ENCODE measurements at regions not wholly inside any gene's neighbourhood (a gene's known extent, or its start where the extent isn't known, plus 50 kb on each side); places are given as distances from the start of the nearest gene placed in this dataset.

DNA sequence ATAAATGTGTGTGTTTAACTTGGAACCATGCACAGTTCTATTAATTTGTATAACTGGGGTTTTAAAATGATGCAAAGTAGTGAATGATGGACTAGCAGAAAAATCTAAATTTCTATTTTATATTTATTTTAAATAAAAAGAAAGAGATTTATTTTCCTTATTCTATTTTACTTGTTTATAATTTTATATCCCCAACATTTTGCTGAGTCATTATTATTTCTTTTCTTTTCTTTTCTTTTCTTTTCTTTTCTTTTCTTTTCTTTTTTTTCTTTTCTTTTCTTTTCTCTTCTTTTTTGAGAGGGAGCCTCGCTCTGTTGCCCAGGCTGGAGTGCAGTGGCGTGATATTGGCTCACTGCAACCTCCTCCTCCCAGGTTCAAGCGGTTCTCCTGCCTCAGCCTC lies 395.0 kb upstream of the NCAM2 start:
- no peaks in the 10 kb centered on the region for H3K36me3 ChIP-seq (ENCODE audit: insufficient read depth, low read depth, low read length)
- no peak overlapping the region for H3K9ac ChIP-seq (ENCODE audit: low read depth, low read length)
- no peaks in the 10 kb centered on the region for H3K27me3 ChIP-seq (ENCODE audit: insufficient read depth, low read length)
- no peak overlapping the region for H3K27ac ChIP-seq (ENCODE audit: low read length)
- no peaks in the 10 kb centered on the region for H3K4me1 ChIP-seq (ENCODE audit: insufficient read depth, low read length)
- H3K9me3 ChIP-seq (ENCODE audit: insufficient read depth, low read depth, low read length): no peaks in the 10 kb centered on the region
- H3K4me3 ChIP-seq (ENCODE audit: low read length): no peak overlapping the region

DNA sequence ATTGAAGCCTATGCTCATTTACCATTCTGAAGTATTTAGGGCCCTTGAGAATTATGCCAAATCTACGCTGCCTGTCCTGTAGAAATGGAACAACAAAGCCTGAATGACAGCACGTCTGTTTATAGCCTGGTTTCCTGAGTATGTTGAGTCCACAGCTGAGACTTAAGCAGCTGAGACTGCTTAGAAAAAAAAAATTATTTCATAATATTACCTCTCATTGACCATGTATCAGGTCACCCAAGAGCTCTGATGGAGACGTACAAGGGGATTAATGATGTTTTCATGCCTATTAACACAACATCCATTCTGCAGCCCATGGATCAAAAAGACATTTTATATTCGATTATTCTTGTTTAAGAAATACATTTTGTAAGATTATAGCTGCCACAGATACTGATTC lies 387.2 kb upstream of the NCAM2 start:
- no peaks in the 10 kb centered on the region for H3K36me3 ChIP-seq (ENCODE audit: insufficient read depth, low read depth, low read length)
- H3K27me3 ChIP-seq (ENCODE audit: insufficient read depth, low read length): peaks cover 49% of the 10 kb centered on the region
- H3K9me3 ChIP-seq (ENCODE audit: insufficient read depth, low read depth, low read length): no peaks in the 10 kb centered on the region
- H3K4me3 ChIP-seq (ENCODE audit: low read length): no peak overlapping the region
- no peak overlapping the region for H3K27ac ChIP-seq (ENCODE audit: low read length)
- no peaks in the 10 kb centered on the region for H3K4me1 ChIP-seq (ENCODE audit: insufficient read depth, low read length)
- H3K9ac ChIP-seq (ENCODE audit: low read depth, low read length): no peak overlapping the region

DNA sequence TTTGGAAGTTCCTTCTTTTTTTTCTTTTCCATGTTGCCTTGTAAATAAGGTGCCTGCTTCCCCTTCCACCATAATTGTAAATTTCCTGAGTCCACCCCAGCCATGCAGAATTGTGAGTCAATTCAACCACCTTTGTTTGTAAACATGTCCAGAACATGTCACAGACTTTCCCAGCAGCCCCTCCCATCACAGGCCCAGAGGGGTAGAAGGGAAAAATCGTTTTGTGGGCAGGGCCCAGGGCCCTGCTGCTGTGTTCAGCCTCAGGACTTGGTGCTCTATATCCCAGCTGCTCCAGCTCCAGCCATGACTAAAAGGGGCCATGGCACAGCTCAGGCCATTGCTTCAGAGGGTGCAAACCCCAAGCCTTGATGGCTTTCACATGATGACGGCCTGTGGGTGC lies 384.6 kb upstream of the NCAM2 start:
- Histone ChIP-seq H3K9ac (ENCODE audit: low read depth, low read length) (no peak overlapping the region), H3K27me3 (ENCODE audit: insufficient read depth, low read length) (peaks cover 75% of the 10 kb centered on the region), H3K9me3 (ENCODE audit: insufficient read depth, low read depth, low read length) (no peaks in the 10 kb centered on the region), H3K27ac (ENCODE audit: low read length) (no peak overlapping the region), H3K4me3 (ENCODE audit: low read length) (no peak overlapping the region), H3K36me3 (ENCODE audit: insufficient read depth, low read depth, low read length) (no peaks in the 10 kb centered on the region), H3K4me1 (ENCODE audit: insufficient read depth, low read length) (peaks cover 2% of the 10 kb centered on the region; the same call in 1 of the 2 replicates)

DNA sequence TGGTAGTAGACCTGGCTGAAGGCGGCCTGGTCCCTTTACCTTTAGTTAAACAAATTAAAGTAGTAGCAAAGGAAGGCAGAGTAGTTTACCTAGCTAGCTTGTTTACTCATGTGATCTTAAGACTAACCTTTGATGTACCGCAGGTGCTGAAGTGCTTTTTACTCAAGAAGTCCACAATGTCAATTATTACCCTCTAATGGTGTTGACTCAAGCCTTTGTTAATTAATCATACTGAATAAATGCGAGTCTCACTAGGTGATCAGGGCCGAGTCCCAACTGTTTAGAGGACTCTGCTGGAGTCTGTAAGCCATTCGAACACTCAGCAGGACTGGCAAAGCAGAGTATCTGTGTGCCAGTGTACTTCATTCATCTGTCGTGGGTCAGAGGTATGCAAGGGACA lies 381.1 kb upstream of the NCAM2 start:
- Histone ChIP-seq H3K4me1 (ENCODE audit: insufficient read depth, low read length) (peaks cover 2% of the 10 kb centered on the region; the same call in 1 of the 2 replicates), H3K27me3 (ENCODE audit: insufficient read depth, low read length) (peaks cover 95% of the 10 kb centered on the region), H3K9me3 (ENCODE audit: insufficient read depth, low read depth, low read length) (no peaks in the 10 kb centered on the region), H3K4me3 (ENCODE audit: low read length) (no peak overlapping the region), H3K9ac (ENCODE audit: low read depth, low read length) (no peak overlapping the region), H3K36me3 (ENCODE audit: insufficient read depth, low read depth, low read length) (no peaks in the 10 kb centered on the region), H3K27ac (ENCODE audit: low read length) (no peak overlapping the region)

DNA sequence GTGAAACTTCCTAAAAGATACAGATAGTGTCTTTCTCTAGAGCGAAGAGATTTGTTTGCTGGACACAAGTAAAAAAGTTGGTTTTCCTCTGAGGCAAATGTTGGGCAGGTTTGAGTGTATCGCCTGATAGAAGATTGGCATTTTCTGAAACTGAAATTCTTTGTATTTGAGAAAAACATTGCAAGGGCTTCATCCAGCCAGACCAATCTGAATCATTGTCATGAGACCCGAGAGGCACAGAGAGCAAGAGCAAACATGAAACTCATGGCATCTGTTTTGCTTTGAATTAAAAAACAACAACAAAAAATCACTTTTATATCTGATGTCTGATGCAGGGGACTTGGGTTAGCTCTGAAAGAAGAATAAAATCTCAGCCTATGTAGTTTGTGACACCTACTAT lies 379.3 kb upstream of the NCAM2 start:
- no peak overlapping the region for H3K27ac ChIP-seq (ENCODE audit: low read length)
- no peaks in the 10 kb centered on the region for H3K36me3 ChIP-seq (ENCODE audit: insufficient read depth, low read depth, low read length)
- peaks cover 80% of the 10 kb centered on the region for H3K27me3 ChIP-seq (ENCODE audit: insufficient read depth, low read length)
- peaks cover 2% of the 10 kb centered on the region; the same call in 1 of the 2 replicates for H3K4me1 ChIP-seq (ENCODE audit: insufficient read depth, low read length)
- no peak overlapping the region for H3K9ac ChIP-seq (ENCODE audit: low read depth, low read length)
- H3K4me3 ChIP-seq (ENCODE audit: low read length): no peak overlapping the region
- peaks cover 13% of the 10 kb centered on the region for H3K9me3 ChIP-seq (ENCODE audit: insufficient read depth, low read depth, low read length)

DNA sequence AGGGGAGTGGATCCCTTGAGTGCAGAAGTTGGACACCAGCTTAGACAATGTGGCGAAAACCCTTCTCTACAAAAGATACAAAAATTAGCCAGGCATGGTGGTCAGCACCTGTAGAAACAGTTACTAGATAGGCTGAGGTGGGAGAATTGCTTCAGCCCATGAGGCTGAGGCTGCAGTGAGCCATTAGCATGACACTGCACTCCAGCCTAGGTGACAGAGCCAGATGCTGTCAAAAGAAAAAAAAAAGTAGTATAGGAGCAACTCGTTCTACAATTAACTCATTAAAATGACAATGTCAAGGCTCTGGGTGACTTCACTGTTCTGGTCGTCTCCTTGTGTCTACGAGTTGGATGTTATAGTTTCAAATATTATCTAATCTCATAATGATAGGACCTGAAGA lies 370.6 kb upstream of the NCAM2 start:
- Histone ChIP-seq H3K4me3 (ENCODE audit: low read length) (peak overlapping the region; percentile 9; the same call in 1 of the 2 replicates), H3K4me1 (ENCODE audit: insufficient read depth, low read length) (peaks cover 16% of the 10 kb centered on the region; the same call in 1 of the 2 replicates), H3K9ac (ENCODE audit: low read depth, low read length) (no peak overlapping the region), H3K27ac (ENCODE audit: low read length) (no peak overlapping the region), H3K9me3 (ENCODE audit: insufficient read depth, low read depth, low read length) (peaks cover 14% of the 10 kb centered on the region), H3K36me3 (ENCODE audit: insufficient read depth, low read depth, low read length) (no peaks in the 10 kb centered on the region), H3K27me3 (ENCODE audit: insufficient read depth, low read length) (no peaks in the 10 kb centered on the region)

DNA sequence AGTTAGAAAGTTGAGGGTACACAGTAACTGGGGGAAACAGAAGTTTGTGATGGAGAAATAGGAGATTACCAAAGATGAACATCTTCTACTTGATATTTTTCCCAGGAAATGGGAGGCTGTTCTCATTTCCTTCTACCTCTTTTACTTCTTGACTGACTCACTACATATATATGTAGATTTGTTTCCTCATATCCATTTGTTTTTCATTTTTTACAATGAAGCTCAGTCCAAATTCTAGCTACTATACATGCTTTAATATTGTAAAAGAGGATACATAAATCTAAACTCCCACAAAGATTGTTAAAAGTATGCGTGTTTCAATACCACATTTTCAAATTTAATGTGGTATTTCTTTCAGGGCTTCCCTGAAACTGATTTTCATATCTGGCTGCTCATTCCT lies 366.6 kb upstream of the NCAM2 start:
- Histone ChIP-seq H3K4me3 (ENCODE audit: low read length) (no peak overlapping the region), H3K9me3 (ENCODE audit: insufficient read depth, low read depth, low read length) (no peaks in the 10 kb centered on the region), H3K27ac (ENCODE audit: low read length) (no peak overlapping the region), H3K9ac (ENCODE audit: low read depth, low read length) (no peak overlapping the region), H3K4me1 (ENCODE audit: insufficient read depth, low read length) (peaks cover 21% of the 10 kb centered on the region; the same call in 1 of the 2 replicates), H3K36me3 (ENCODE audit: insufficient read depth, low read depth, low read length) (no peaks in the 10 kb centered on the region), H3K27me3 (ENCODE audit: insufficient read depth, low read length) (no peaks in the 10 kb centered on the region)

DNA sequence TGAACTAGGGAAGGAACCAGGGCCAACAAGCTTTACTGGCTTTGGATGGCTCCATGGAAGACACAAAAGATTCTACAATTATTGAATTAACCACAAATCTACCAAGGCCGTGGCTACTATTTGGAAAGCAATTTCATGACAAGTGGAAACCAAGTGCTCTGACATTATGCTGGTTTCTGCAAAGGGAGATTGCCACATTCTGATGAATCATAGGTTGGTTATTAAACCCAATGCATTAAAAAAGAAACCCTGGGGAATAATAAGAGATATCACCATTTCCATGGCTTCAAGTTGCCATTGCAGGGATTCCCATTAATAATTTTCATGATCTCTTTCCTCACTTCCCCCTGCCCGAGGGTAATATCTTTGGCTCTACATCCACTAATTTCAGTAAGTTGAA lies 359.2 kb upstream of the NCAM2 start:
- Histone ChIP-seq H3K4me1 (ENCODE audit: insufficient read depth, low read length) (peaks cover 6% of the 10 kb centered on the region; the same call in 1 of the 2 replicates), H3K4me3 (ENCODE audit: low read length) (no peak overlapping the region)

DNA sequence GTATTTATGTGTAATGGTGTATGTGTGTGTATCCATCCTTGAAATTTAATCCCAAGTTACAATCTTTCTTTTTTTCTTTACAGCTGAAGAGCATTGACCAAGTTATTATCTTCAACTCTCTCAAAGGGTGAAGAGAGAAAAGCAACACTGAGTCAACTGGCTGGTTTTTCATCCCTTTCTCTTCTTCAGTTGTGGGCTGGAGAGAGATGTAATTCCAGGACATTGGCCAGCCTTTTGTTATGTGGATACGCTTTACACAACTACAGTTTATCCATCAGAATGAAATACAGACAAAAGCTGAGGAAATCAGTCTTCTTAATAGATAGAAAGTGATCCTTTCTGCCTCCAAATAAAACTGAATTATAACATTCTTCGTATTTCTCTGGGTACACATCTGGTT lies 357.0 kb upstream of the NCAM2 start:
- no peaks in the 10 kb centered on the region for H3K36me3 ChIP-seq (ENCODE audit: insufficient read depth, low read depth, low read length)

More for the DNA sequence above, 359.2 kb upstream of the NCAM2 start:
- H3K36me3 ChIP-seq (ENCODE audit: insufficient read depth, low read depth, low read length): no peaks in the 10 kb centered on the region
- no peak overlapping the region for H3K9ac ChIP-seq (ENCODE audit: low read depth, low read length)
- no peaks in the 10 kb centered on the region for H3K9me3 ChIP-seq (ENCODE audit: insufficient read depth, low read depth, low read length)
- no peaks in the 10 kb centered on the region for H3K27me3 ChIP-seq (ENCODE audit: insufficient read depth, low read length)
- no peak overlapping the region for H3K27ac ChIP-seq (ENCODE audit: low read length)

DNA sequence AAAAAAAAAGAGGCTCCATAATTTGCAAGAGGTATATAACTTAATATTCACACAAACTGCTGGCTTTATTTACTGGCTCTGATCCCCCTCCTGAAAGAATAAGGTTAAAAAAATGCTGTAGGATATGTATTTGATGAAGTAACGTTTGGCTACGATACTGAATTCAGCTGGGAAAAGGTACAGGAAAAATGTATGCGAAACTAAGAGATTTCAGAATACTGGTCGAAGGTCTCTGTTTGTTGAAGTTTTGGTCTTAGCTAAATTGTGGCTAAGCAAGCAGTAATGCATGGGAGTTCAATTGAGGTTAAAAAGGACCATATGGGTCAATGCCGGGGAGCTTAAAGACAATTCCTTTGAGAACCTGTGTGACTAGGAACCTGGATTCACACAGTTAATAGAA lies 355.5 kb upstream of the NCAM2 start:
- Histone ChIP-seq H3K4me1 (ENCODE audit: insufficient read depth, low read length) (peaks cover 6% of the 10 kb centered on the region; the same call in 1 of the 2 replicates), H3K36me3 (ENCODE audit: insufficient read depth, low read depth, low read length) (no peaks in the 10 kb centered on the region), H3K27me3 (ENCODE audit: insufficient read depth, low read length) (no peaks in the 10 kb centered on the region), H3K9ac (ENCODE audit: low read depth, low read length) (no peak overlapping the region), H3K9me3 (ENCODE audit: insufficient read depth, low read depth, low read length) (peaks cover 12% of the 10 kb centered on the region), H3K4me3 (ENCODE audit: low read length) (no peak overlapping the region), H3K27ac (ENCODE audit: low read length) (no peak overlapping the region)

More for the DNA sequence above, 357.0 kb upstream of the NCAM2 start:
- Histone ChIP-seq H3K9ac (ENCODE audit: low read depth, low read length) (no peak overlapping the region), H3K9me3 (ENCODE audit: insufficient read depth, low read depth, low read length) (peaks cover 9% of the 10 kb centered on the region), H3K4me3 (ENCODE audit: low read length) (no peak overlapping the region), H3K4me1 (ENCODE audit: insufficient read depth, low read length) (peaks cover 6% of the 10 kb centered on the region; the same call in 1 of the 2 replicates), H3K27me3 (ENCODE audit: insufficient read depth, low read length) (no peaks in the 10 kb centered on the region), H3K27ac (ENCODE audit: low read length) (no peak overlapping the region)

DNA sequence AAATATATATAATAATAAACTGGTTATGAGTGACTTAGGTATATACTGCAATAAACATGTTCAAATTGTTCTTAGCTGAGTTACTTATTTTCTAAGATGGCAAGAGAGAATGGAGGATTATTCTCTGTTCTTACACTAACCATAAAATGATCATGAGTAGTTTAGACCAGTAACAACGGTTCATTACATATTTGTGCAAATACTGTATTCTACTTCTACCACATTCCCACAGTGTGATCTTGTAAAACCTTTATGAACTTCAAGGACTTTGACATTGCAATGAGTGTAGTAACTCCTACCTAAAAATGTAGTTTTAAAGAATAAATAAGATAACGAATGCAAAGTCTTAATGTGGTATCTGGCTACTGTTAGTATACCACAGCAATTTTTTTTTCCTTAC lies 353.7 kb upstream of the NCAM2 start:
- Histone ChIP-seq H3K9ac (ENCODE audit: low read depth, low read length) (no peak overlapping the region), H3K9me3 (ENCODE audit: insufficient read depth, low read depth, low read length) (peaks cover 12% of the 10 kb centered on the region), H3K4me3 (ENCODE audit: low read length) (no peak overlapping the region), H3K4me1 (ENCODE audit: insufficient read depth, low read length) (peaks cover 6% of the 10 kb centered on the region; the same call in 1 of the 2 replicates), H3K36me3 (ENCODE audit: insufficient read depth, low read depth, low read length) (no peaks in the 10 kb centered on the region), H3K27me3 (ENCODE audit: insufficient read depth, low read length) (no peaks in the 10 kb centered on the region), H3K27ac (ENCODE audit: low read length) (no peak overlapping the region)

DNA sequence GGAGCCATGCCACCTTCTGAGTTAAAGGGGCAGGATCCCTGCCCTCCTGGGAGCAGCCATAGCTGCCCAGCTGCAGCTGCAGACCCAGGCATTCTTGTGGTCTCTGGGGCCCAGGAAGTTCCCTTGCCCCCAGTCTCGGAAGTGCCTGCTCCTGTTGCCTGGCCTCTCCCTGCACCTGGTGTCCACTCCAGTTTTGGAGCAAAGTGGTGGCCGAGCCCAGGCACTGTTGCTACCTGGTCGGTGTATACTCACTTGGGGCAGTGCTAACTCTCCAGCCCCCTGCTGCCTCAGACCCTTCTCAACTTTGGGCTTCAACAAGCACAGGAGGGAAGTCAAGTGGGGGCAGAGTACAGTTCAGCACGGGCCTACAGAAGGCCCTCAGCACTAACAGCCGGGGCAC lies 352.9 kb upstream of the NCAM2 start:
- Histone ChIP-seq H3K4me3 (ENCODE audit: low read length) (no peak overlapping the region), H3K27me3 (ENCODE audit: insufficient read depth, low read length) (no peaks in the 10 kb centered on the region), H3K9me3 (ENCODE audit: insufficient read depth, low read depth, low read length) (peaks cover 12% of the 10 kb centered on the region), H3K4me1 (ENCODE audit: insufficient read depth, low read length) (peaks cover 6% of the 10 kb centered on the region; the same call in 1 of the 2 replicates), H3K27ac (ENCODE audit: low read length) (no peak overlapping the region), H3K9ac (ENCODE audit: low read depth, low read length) (no peak overlapping the region), H3K36me3 (ENCODE audit: insufficient read depth, low read depth, low read length) (no peaks in the 10 kb centered on the region)
